ENCODE measurements at regions not wholly inside any gene's neighbourhood (a gene's known extent, or its start where the extent isn't known, plus 50 kb on each side); places are given as distances from the start of the nearest gene placed in this dataset.

DNA sequence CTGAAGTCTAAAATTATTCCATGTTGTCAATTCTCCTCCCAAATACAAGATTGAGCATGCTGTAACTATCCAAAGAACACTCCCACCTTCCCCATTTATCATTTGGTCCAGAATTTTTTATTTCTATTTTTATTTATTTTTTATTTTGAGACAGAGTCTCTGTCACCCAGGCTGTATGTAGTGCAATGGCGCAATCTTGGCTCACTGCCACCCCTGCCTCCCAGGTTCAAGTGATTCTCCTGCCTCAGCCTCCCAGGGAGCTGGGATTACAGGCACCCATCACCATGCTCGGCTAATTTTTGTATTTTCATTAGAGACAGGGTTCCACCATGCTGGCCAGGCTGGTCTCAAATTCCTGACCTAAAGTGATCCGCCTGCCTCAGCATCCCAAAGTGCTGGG is 306.8 kb downstream of the KLF12 start:
- TF ChIP-seq EZH2 (IDR thresholded peaks at IDR 0.05) = no peak
- TF ChIP-seq POLR2AphosphoS5 (IDR thresholded peaks at IDR 0.05; ENCODE audit: borderline replicate concordance, low read depth, low read length) = no peak
- no peak for TF ChIP-seq FOXP2 (optimal IDR thresholded peaks at IDR 0.05; ENCODE audit: control extremely low read depth, extremely low read length, insufficient read depth)

Data from SK-N-MC (cell line).